ENCODE measurements at regions not wholly inside any gene's neighbourhood (a gene's known extent, or its start where the extent isn't known, plus 50 kb on each side); places are given as distances from the start of the nearest gene placed in this dataset.

DNA sequence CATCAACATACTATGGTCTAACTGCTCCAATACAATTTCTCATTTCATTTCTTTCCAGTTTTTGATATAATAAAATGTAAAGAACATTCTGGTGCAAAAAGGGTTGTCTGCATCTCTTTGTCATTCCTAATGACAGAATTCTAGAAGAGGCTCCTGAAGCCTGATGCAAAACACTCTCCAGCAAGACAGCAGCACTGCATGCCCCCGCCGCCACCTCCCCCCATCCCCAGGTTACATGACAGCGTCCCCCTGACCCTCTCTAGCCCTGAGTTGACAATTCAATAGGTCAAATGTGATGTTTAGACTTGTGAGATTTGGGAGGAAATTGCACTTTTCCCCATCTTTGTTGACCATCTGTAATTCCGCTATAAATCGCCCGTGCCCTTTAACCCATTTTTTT lies 64.6 kb upstream of the C1orf21 start:
- DNase-seq = no peak

- DNase-seq = no peak
Measured at GRCh38 chr1:184324972-184325371, 61.9 kb upstream of the C1orf21 start.

DNA sequence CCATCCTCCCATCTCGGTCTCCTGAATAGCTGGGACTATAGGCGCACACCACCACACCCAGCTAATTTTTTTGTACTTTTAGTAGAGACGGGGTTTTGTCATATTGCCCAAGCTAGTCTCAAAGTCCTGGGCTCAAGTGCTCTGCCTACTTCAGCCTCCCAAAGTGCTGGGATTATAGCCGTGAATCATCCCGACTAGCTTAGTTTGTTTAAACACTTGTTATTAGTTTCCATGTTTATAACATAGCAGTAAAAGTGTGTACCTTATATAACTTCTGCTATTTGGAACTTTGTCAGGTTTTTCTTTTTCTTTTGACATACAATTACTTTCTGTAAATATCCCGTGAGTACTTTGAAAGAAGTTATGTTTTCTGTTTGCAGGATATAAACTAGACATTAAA lies 60.6 kb upstream of the C1orf21 start:
- DNase-seq = no peak

GRCh38 chr1:184329245-184329953 lies 57.4 kb upstream of the C1orf21 start:
- no peak for DNase-seq

DNA sequence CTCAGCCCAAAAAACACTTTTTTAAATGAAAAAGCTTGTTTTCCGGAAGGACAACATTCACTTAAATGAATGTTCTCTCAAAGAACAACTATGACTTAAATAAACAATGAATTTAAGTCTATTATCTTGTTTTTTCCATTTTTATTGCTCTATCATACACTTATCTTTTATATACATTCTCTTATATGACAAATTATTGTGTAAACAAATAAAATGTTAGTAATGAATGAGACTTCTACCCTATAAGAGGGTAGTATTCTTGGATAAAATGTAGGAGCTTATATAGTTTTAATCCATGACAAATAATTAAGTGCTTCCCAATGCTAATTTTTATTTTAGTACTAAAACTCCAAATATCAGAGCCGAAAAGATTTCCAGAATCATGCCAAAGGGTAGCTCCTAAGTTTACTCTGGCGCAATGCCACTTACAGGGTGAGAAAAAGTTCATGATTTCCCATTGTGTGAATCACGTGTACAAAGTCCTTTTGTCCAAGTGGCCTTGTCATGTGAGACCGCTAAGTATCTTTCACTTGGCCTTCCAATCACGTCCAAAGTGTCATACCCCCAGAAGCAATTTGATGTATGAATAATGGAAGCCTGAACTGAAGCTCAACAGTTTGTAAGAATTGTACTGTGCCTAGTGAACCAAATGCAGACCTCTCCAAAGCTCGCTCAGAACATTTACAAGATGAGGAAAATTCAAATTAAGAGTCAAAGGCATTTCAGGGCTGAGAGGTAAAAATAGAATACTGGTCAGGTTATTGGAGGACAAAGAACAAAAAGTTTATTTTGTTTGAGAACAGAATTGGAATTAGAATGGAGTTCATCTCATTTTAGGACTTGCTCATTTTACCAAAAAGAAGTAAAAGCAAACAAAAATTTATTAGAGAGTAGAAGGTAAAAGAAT lies 56.6 kb upstream of the C1orf21 start:
- DNase-seq = no peak

- DNase-seq = no peak
Measured at GRCh38 chr1:184330875-184331274, 56.0 kb upstream of the C1orf21 start.

All from renal pelvis (tissue), 1 donor.